ENCODE measurements at regions not wholly inside any gene's neighbourhood (a gene's known extent, or its start where the extent isn't known, plus 50 kb on each side); places are given as distances from the start of the nearest gene placed in this dataset.

GRCh38 chr9:38287420-38287985 lies 105.0 kb upstream of the ALDH1B1 start:
- TF ChIP-seq CTCF (conservative IDR thresholded peaks at IDR 0.05; ENCODE audit: low read depth, low read length) (no peak), EZH2 (IDR thresholded peaks at IDR 0.05; ENCODE audit: low read length, unreplicated experiment) (no peak), EZH2phosphoT487 (IDR thresholded peaks at IDR 0.05; ENCODE audit: borderline replicate concordance, low read length) (no peak)

Measured in PC-3 (cell line).